Osteoblast (primary cell): ENCODE measurements at regions not wholly inside any gene's neighbourhood (a gene's known extent, or its start where the extent isn't known, plus 50 kb on each side); places are given as distances from the start of the nearest gene placed in this dataset.

ENCODE experiments used
- DNase-seq: peaks from one replicate; pipeline ENCODE4 v3.0.0; 2011; ENCODE audit warnings: low spot score, mixed read lengths; ENCODE audit not compliant: insufficient read length; ENCODE audit errors: missing footprints
- H2AFZ ChIP-seq: 2 replicates; pipeline ENCODE4 v1.6.0; 2011; ENCODE audit warnings: mild to moderate bottlenecking, low read length
- H3K27ac ChIP-seq: 2 replicates; pipeline ENCODE4 v1.5.1; 2011; ENCODE audit warnings: mild to moderate bottlenecking, low read depth, low read length, moderate library complexity
- H3K27me3 ChIP-seq: 2 replicates; pipeline ENCODE4 v1.6.0; 2012; ENCODE audit warnings: mild to moderate bottlenecking, control low read depth, inconsistent platforms, low read length, moderate library complexity; ENCODE audit not compliant: insufficient read depth
- H3K36me3 ChIP-seq: 2 replicates; pipeline ENCODE4 v1.5.1; 2011; ENCODE audit warnings: mild to moderate bottlenecking, low read length, control low read depth, moderate library complexity; ENCODE audit not compliant: insufficient read depth
- H3K4me1 ChIP-seq: 2 replicates; pipeline ENCODE4 v1.5.1; 2011; ENCODE audit warnings: mild to moderate bottlenecking, low read length, control low read depth, moderate library complexity; ENCODE audit not compliant: insufficient read depth
- H3K4me2 ChIP-seq: 2 replicates; pipeline ENCODE4 v1.6.0; 2011; ENCODE audit warnings: mild to moderate bottlenecking, low read length; ENCODE audit not compliant: insufficient read depth
- H3K4me3 ChIP-seq: fragments of 200-600 bp; sonication (generic); 3 replicates; pipeline ENCODE4 v1.5.1; 2012; ENCODE audit warnings: mild to moderate bottlenecking, low read length, inconsistent platforms; ENCODE audit not compliant: insufficient read depth
- H3K79me2 ChIP-seq: 2 replicates; pipeline ENCODE4 v1.6.0; 2012; ENCODE audit warnings: mild to moderate bottlenecking, low read length, control low read depth, inconsistent platforms; ENCODE audit not compliant: insufficient read depth
- H3K9me3 ChIP-seq: 2 replicates; pipeline ENCODE4 v1.5.1; 2011; ENCODE audit warnings: low read depth, low read length, control low read depth
- H4K20me1 ChIP-seq: 2 replicates; pipeline ENCODE4 v1.6.0; 2012; ENCODE audit warnings: mild to moderate bottlenecking, low read length, control low read depth; ENCODE audit not compliant: insufficient read depth
- CTCF ChIP-seq: IDR thresholded peaks from 2 replicates; pipeline ENCODE4 v1.5.1; 2011; ENCODE audit warnings: mild to moderate bottlenecking, low read depth, low read length, moderate library complexity; ENCODE audit errors: extremely low read depth

- Histone ChIP-seq H3K36me3 (no peaks in the 10 kb centered on the region), H3K4me3 (no peak overlapping the region), H4K20me1 (no peaks in the 10 kb centered on the region), H2AFZ (no peak overlapping the region), H3K27me3 (no peaks in the 10 kb centered on the region), H3K9me3 (no peaks in the 10 kb centered on the region), H3K79me2 (no peaks in the 10 kb centered on the region), H3K4me2 (no peak overlapping the region), H3K27ac (no peak overlapping the region), H3K4me1 (no peaks in the 10 kb centered on the region)
- no peak for TF ChIP-seq CTCF
- no peak for DNase-seq
Measured at GRCh38 chr2:156110890-156111289, 221.6 kb downstream of the NR4A2 start.

GRCh38 chr2:156099382-156099781 lies 233.1 kb downstream of the NR4A2 start:
- no peaks in the 10 kb centered on the region for H3K79me2 ChIP-seq
- no peaks in the 10 kb centered on the region for H3K36me3 ChIP-seq
- no peaks in the 10 kb centered on the region for H3K9me3 ChIP-seq
- H3K4me1 ChIP-seq: no peaks in the 10 kb centered on the region
- no peak overlapping the region for H3K4me3 ChIP-seq
- H4K20me1 ChIP-seq: no peaks in the 10 kb centered on the region
- no peak for TF ChIP-seq CTCF
- H3K4me2 ChIP-seq: no peak overlapping the region
- no peak overlapping the region for H3K27ac ChIP-seq
- H2AFZ ChIP-seq: no peak overlapping the region
- no peaks in the 10 kb centered on the region for H3K27me3 ChIP-seq
- no peak for DNase-seq

- Histone ChIP-seq H3K27ac (no peak overlapping the region), H4K20me1 (no peaks in the 10 kb centered on the region), H3K4me2 (no peak overlapping the region), H2AFZ (no peak overlapping the region), H3K4me1 (no peaks in the 10 kb centered on the region), H3K9me3 (no peaks in the 10 kb centered on the region), H3K79me2 (no peaks in the 10 kb centered on the region), H3K36me3 (no peaks in the 10 kb centered on the region), H3K27me3 (no peaks in the 10 kb centered on the region), H3K4me3 (no peak overlapping the region)
- TF ChIP-seq CTCF: no peak
- no peak for DNase-seq
Measured at GRCh38 chr2:156098506-156098905, 234.0 kb downstream of the NR4A2 start.

GRCh38 chr2:156088587-156088986 lies 243.9 kb downstream of the NR4A2 start:
- Histone ChIP-seq H3K36me3 (no peaks in the 10 kb centered on the region), H3K4me3 (no peak overlapping the region), H3K79me2 (no peaks in the 10 kb centered on the region), H4K20me1 (no peaks in the 10 kb centered on the region), H3K4me1 (no peaks in the 10 kb centered on the region), H3K4me2 (no peak overlapping the region), H3K9me3 (no peaks in the 10 kb centered on the region), H2AFZ (no peak overlapping the region), H3K27me3 (no peaks in the 10 kb centered on the region), H3K27ac (no peak overlapping the region)
- no peak for TF ChIP-seq CTCF
- DNase-seq: no peak
